WTC11 (cell line): ENCODE measurements at regions not wholly inside any gene's neighbourhood (a gene's known extent, or its start where the extent isn't known, plus 50 kb on each side); places are given as distances from the start of the nearest gene placed in this dataset.
A peak's percentile ranks its signal among the peaks of the same experiment; 100 is the strongest.

ENCODE experiments used
- ATAC-seq: fragments of 200-7000 bp; cut with Tn5 transposase; 2 replicates; pipeline ENCODE4 v1.10.0; 2021; ENCODE audit warnings: mild to moderate bottlenecking, moderate library complexity
- CTCF ChIA-PET: fragments of 300-600 bp; sonication (Branson Sonifier 250); formaldehyde crosslinking; loops from one replicate; lab custom pipeline; 2021; ENCODE audit warnings: antibody characterized with exemption; lab: Charles Lee
- POLR2A ChIA-PET: fragments of 350-600 bp; sonication (Branson Sonifier 250); formaldehyde crosslinking; loops from one replicate; lab custom pipeline; 2021; ENCODE audit warnings: antibody characterized with exemption; lab: Charles Lee
- DNase-seq: peaks from one replicate; pipeline ENCODE4 v3.0.0; 2021; ENCODE audit warnings: low spot score
- H3K27ac Mint-ChIP-seq: 2 replicates; pipeline ENCODE4 v1.8.0; 2021; ENCODE audit warnings: mixed read lengths
- H3K27me3 Mint-ChIP-seq: 2 replicates; pipeline ENCODE4 v1.8.0; 2021; ENCODE audit warnings: low read depth, mild to moderate bottlenecking, moderate library complexity, mixed read lengths
- H3K36me3 Mint-ChIP-seq: 2 replicates; pipeline ENCODE4 v1.8.0; 2021; ENCODE audit warnings: mixed read lengths
- H3K4me1 Mint-ChIP-seq: 2 replicates; pipeline ENCODE4 v1.8.0; 2022; ENCODE audit warnings: mixed read lengths
- H3K4me3 Mint-ChIP-seq: 2 replicates; pipeline ENCODE4 v1.8.0; 2021; ENCODE audit warnings: mild to moderate bottlenecking, moderate library complexity, mixed read lengths
- H3K9me3 Mint-ChIP-seq: 2 replicates; pipeline ENCODE4 v1.8.0; 2021; ENCODE audit warnings: mixed read lengths
- CREM ChIP-seq: sonication (generic); formaldehyde crosslinking; IDR thresholded peaks from 2 replicates; pipeline ENCODE4 v1.8.1; 2022; ENCODE audit warnings: mild to moderate bottlenecking, missing genetic modification reagents, moderate library complexity
- FOXJ3 ChIP-seq: sonication (generic); formaldehyde crosslinking; IDR thresholded peaks from 2 replicates; pipeline ENCODE4 v1.9.0; 2021; ENCODE audit warnings: missing genetic modification reagents, mild to moderate bottlenecking, borderline replicate concordance
- FOXK1 ChIP-seq: sonication (generic); formaldehyde crosslinking; IDR thresholded peaks from 2 replicates; pipeline ENCODE4 v1.8.0; 2022; ENCODE audit warnings: mild to moderate bottlenecking, moderate library complexity, missing genetic modification reagents
- GABPB1 ChIP-seq: sonication (generic); formaldehyde crosslinking; IDR thresholded peaks from 2 replicates; pipeline ENCODE4 v1.8.1; 2023; ENCODE audit warnings: mild to moderate bottlenecking, missing genetic modification reagents
- KAT7 ChIP-seq: sonication (generic); formaldehyde crosslinking; IDR thresholded peaks from 2 replicates; pipeline ENCODE4 v1.8.1; 2023; ENCODE audit warnings: missing genetic modification reagents, mild to moderate bottlenecking, borderline replicate concordance
- NR1H2 ChIP-seq: sonication (generic); formaldehyde crosslinking; IDR thresholded peaks from 2 replicates; pipeline ENCODE4 v1.9.0; 2021; ENCODE audit warnings: mild to moderate bottlenecking, moderate library complexity, missing genetic modification reagents
- OVOL2 ChIP-seq: fragments of 250-450 bp; sonication (Bioruptor Pico); IDR thresholded peaks from 2 replicates; pipeline ENCODE4 v1.9.0; 2021; ENCODE audit warnings: mild to moderate bottlenecking, borderline replicate concordance
- SP1 ChIP-seq: sonication (generic); formaldehyde crosslinking; conservative IDR thresholded peaks from 2 replicates; pipeline ENCODE4 v1.8.1; 2022; ENCODE audit warnings: missing genetic modification reagents
- ZBTB21 ChIP-seq: sonication (generic); formaldehyde crosslinking; IDR thresholded peaks from 2 replicates; pipeline ENCODE4 v1.8.1; 2023; ENCODE audit warnings: mild to moderate bottlenecking, missing genetic modification reagents, borderline replicate concordance
- ZNF138 ChIP-seq: sonication (generic); formaldehyde crosslinking; conservative IDR thresholded peaks from 2 replicates; pipeline ENCODE4 v1.8.1; 2022; ENCODE audit warnings: mild to moderate bottlenecking, moderate library complexity, missing genetic modification reagents
- ZNF423 ChIP-seq: fragments of 250-450 bp; sonication (Bioruptor Pico); IDR thresholded peaks from 2 replicates; pipeline ENCODE4 v2.1.2; 2022; ENCODE audit warnings: mild to moderate bottlenecking, moderate library complexity
- TF ChIP-seq, protein P1 (sequence below): sonication (generic); formaldehyde crosslinking; IDR thresholded peaks from 2 replicates; pipeline ENCODE4 v1.8.1; 2022; ENCODE audit warnings: mild to moderate bottlenecking, moderate library complexity, missing genetic modification reagents
- TF ChIP-seq, protein P2 (sequence below): sonication (generic); formaldehyde crosslinking; IDR thresholded peaks from 2 replicates; pipeline ENCODE4 v1.8.0; 2023; ENCODE audit warnings: mild to moderate bottlenecking, missing genetic modification reagents
- TF ChIP-seq, protein P3 (sequence below): fragments of 250-450 bp; sonication (Bioruptor Pico); IDR thresholded peaks from 2 replicates; pipeline ENCODE4 v1.9.0; 2021; ENCODE audit warnings: mild to moderate bottlenecking
- TF ChIP-seq, protein P4 (sequence below): sonication (generic); formaldehyde crosslinking; IDR thresholded peaks from 2 replicates; pipeline ENCODE4 v1.8.0; 2022; ENCODE audit warnings: missing genetic modification reagents
- TF ChIP-seq, protein P5 (sequence below): fragments of 250-450 bp; sonication (Bioruptor Pico); IDR thresholded peaks from 2 replicates; pipeline ENCODE4 v1.8.0; 2021; ENCODE audit warnings: mild to moderate bottlenecking
- TF ChIP-seq, protein P6 (sequence below): sonication (generic); formaldehyde crosslinking; IDR thresholded peaks from 2 replicates; pipeline ENCODE4 v1.8.0; 2023; ENCODE audit warnings: missing genetic modification reagents
- TF ChIP-seq, protein P7 (sequence below): sonication (generic); formaldehyde crosslinking; IDR thresholded peaks from 2 replicates; pipeline ENCODE4 v1.8.1; 2023; ENCODE audit warnings: mild to moderate bottlenecking, missing genetic modification reagents
- TF ChIP-seq, protein P8 (sequence below): fragments of 250-450 bp; sonication (Bioruptor Pico); IDR thresholded peaks from 2 replicates; pipeline ENCODE4 v2.1.2; 2022; ENCODE audit warnings: mild to moderate bottlenecking, moderate library complexity
- TF ChIP-seq, protein P9 (sequence below): sonication (generic); formaldehyde crosslinking; IDR thresholded peaks from 2 replicates; pipeline ENCODE4 v1.8.1; 2022; ENCODE audit warnings: mild to moderate bottlenecking, missing genetic modification reagents, moderate library complexity, borderline replicate concordance

DNA sequence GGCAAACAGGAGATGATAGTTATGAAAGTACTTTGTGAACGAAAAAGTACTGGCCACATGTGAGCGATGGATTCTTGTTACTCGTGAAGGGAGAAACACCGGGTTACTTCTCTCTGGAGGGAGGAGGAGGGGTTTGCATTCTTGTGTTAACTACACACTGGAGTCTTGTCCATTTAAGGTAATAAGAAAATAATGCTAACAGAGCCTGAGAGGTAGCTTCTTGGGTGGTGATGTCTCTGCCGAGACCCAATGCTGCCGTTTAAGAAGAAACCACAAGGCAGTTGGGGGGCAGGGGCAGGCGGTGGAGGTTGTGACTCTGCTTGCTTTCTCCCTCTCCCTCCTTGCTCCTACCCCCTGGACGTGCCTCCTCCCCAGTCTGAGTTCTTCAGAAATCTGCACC is 100.9 kb upstream of the ROPN1 start:
- DNase-seq: no peak
- CTCF ChIA-PET: no interaction called here
- H3K4me1 Mint-ChIP-seq: peaks cover 22% of the 10 kb centered on the region

DNA sequence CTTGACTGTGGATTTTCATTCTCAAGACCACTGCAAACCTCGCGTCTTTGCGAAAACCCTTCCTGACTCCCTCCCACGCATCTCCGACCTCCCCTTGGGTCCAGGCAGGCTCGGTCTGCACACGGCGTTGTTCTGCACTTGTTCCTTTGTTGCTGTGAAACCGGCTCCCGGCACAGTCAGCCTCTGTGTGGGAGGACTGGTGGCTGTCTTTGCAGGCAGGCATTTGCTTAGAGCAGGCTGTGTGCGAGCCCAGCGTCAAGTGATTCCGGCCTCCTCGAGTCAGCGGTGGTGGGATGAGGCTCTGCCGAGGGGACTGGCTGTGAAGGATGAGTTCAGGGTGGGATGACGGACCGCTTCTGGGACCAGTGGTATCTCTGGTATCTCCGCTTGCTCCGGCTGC is 102.6 kb upstream of the ROPN1 start:
- Mint-ChIP-seq H3K27ac (no peak overlapping the region), H3K4me3 (no peak overlapping the region)
- POLR2A ChIA-PET: no interaction called here
- TF ChIP-seq, protein P1, sequence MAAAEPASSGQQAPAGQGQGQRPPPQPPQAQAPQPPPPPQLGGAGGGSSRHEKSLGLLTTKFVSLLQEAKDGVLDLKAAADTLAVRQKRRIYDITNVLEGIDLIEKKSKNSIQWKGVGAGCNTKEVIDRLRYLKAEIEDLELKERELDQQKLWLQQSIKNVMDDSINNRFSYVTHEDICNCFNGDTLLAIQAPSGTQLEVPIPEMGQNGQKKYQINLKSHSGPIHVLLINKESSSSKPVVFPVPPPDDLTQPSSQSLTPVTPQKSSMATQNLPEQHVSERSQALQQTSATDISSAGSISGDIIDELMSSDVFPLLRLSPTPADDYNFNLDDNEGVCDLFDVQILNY (CRISPR knock-in tag): no peak
- TF ChIP-seq FOXK1 (CRISPR knock-in tag) (no peak), FOXJ3 (no peak), CREM (CRISPR knock-in tag) (no peak), ZBTB21 (CRISPR knock-in tag) (no peak), ZNF423 (CRISPR knock-in tag) (no peak), ZNF138 (CRISPR knock-in tag) (no peak)
- TF ChIP-seq, protein P2, sequence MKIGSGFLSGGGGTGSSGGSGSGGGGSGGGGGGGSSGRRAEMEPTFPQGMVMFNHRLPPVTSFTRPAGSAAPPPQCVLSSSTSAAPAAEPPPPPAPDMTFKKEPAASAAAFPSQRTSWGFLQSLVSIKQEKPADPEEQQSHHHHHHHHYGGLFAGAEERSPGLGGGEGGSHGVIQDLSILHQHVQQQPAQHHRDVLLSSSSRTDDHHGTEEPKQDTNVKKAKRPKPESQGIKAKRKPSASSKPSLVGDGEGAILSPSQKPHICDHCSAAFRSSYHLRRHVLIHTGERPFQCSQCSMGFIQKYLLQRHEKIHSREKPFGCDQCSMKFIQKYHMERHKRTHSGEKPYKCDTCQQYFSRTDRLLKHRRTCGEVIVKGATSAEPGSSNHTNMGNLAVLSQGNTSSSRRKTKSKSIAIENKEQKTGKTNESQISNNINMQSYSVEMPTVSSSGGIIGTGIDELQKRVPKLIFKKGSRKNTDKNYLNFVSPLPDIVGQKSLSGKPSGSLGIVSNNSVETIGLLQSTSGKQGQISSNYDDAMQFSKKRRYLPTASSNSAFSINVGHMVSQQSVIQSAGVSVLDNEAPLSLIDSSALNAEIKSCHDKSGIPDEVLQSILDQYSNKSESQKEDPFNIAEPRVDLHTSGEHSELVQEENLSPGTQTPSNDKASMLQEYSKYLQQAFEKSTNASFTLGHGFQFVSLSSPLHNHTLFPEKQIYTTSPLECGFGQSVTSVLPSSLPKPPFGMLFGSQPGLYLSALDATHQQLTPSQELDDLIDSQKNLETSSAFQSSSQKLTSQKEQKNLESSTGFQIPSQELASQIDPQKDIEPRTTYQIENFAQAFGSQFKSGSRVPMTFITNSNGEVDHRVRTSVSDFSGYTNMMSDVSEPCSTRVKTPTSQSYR (CRISPR knock-in tag): no peak
- TF ChIP-seq, protein P3, sequence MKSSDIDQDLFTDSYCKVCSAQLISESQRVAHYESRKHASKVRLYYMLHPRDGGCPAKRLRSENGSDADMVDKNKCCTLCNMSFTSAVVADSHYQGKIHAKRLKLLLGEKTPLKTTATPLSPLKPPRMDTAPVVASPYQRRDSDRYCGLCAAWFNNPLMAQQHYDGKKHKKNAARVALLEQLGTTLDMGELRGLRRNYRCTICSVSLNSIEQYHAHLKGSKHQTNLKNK (CRISPR knock-in tag): no peak
- TF ChIP-seq, protein P4, sequence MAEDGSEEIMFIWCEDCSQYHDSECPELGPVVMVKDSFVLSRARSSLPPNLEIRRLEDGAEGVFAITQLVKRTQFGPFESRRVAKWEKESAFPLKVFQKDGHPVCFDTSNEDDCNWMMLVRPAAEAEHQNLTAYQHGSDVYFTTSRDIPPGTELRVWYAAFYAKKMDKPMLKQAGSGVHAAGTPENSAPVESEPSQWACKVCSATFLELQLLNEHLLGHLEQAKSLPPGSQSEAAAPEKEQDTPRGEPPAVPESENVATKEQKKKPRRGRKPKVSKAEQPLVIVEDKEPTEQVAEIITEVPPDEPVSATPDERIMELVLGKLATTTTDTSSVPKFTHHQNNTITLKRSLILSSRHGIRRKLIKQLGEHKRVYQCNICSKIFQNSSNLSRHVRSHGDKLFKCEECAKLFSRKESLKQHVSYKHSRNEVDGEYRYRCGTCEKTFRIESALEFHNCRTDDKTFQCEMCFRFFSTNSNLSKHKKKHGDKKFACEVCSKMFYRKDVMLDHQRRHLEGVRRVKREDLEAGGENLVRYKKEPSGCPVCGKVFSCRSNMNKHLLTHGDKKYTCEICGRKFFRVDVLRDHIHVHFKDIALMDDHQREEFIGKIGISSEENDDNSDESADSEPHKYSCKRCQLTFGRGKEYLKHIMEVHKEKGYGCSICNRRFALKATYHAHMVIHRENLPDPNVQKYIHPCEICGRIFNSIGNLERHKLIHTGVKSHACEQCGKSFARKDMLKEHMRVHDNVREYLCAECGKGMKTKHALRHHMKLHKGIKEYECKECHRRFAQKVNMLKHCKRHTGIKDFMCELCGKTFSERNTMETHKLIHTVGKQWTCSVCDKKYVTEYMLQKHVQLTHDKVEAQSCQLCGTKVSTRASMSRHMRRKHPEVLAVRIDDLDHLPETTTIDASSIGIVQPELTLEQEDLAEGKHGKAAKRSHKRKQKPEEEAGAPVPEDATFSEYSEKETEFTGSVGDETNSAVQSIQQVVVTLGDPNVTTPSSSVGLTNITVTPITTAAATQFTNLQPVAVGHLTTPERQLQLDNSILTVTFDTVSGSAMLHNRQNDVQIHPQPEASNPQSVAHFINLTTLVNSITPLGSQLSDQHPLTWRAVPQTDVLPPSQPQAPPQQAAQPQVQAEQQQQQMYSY: no peak

More for the DNA sequence above, 100.9 kb upstream of the ROPN1 start:
- no peak for TF ChIP-seq KAT7 (CRISPR knock-in tag)
- no peak for TF ChIP-seq ZBTB21 (CRISPR knock-in tag)
- TF ChIP-seq, protein P5, sequence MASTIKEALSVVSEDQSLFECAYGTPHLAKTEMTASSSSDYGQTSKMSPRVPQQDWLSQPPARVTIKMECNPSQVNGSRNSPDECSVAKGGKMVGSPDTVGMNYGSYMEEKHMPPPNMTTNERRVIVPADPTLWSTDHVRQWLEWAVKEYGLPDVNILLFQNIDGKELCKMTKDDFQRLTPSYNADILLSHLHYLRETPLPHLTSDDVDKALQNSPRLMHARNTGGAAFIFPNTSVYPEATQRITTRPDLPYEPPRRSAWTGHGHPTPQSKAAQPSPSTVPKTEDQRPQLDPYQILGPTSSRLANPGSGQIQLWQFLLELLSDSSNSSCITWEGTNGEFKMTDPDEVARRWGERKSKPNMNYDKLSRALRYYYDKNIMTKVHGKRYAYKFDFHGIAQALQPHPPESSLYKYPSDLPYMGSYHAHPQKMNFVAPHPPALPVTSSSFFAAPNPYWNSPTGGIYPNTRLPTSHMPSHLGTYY (CRISPR knock-in tag): no peak
- TF ChIP-seq, protein P6, sequence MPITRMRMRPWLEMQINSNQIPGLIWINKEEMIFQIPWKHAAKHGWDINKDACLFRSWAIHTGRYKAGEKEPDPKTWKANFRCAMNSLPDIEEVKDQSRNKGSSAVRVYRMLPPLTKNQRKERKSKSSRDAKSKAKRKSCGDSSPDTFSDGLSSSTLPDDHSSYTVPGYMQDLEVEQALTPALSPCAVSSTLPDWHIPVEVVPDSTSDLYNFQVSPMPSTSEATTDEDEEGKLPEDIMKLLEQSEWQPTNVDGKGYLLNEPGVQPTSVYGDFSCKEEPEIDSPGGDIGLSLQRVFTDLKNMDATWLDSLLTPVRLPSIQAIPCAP (CRISPR knock-in tag): no peak
- no peak for TF ChIP-seq FOXJ3
- TF ChIP-seq SP1 (CRISPR knock-in tag): no peak
- no peak for TF ChIP-seq GABPB1
- no peak for TF ChIP-seq NR1H2 (CRISPR knock-in tag)
- TF ChIP-seq, protein P7, sequence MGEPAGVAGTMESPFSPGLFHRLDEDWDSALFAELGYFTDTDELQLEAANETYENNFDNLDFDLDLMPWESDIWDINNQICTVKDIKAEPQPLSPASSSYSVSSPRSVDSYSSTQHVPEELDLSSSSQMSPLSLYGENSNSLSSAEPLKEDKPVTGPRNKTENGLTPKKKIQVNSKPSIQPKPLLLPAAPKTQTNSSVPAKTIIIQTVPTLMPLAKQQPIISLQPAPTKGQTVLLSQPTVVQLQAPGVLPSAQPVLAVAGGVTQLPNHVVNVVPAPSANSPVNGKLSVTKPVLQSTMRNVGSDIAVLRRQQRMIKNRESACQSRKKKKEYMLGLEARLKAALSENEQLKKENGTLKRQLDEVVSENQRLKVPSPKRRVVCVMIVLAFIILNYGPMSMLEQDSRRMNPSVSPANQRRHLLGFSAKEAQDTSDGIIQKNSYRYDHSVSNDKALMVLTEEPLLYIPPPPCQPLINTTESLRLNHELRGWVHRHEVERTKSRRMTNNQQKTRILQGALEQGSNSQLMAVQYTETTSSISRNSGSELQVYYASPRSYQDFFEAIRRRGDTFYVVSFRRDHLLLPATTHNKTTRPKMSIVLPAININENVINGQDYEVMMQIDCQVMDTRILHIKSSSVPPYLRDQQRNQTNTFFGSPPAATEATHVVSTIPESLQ (CRISPR knock-in tag): no peak
- no peak for TF ChIP-seq OVOL2 (CRISPR knock-in tag)
- TF ChIP-seq, protein P8, sequence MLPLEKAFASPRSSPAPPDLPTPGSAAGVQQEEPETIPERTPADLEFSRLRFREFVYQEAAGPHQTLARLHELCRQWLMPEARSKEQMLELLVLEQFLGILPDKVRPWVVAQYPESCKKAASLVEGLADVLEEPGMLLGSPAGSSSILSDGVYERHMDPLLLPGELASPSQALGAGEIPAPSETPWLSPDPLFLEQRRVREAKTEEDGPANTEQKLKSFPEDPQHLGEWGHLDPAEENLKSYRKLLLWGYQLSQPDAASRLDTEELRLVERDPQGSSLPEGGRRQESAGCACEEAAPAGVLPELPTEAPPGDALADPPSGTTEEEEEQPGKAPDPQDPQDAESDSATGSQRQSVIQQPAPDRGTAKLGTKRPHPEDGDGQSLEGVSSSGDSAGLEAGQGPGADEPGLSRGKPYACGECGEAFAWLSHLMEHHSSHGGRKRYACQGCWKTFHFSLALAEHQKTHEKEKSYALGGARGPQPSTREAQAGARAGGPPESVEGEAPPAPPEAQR (CRISPR knock-in tag): no peak
- TF ChIP-seq, protein P9, sequence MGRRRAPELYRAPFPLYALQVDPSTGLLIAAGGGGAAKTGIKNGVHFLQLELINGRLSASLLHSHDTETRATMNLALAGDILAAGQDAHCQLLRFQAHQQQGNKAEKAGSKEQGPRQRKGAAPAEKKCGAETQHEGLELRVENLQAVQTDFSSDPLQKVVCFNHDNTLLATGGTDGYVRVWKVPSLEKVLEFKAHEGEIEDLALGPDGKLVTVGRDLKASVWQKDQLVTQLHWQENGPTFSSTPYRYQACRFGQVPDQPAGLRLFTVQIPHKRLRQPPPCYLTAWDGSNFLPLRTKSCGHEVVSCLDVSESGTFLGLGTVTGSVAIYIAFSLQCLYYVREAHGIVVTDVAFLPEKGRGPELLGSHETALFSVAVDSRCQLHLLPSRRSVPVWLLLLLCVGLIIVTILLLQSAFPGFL (CRISPR knock-in tag): no peak
- ATAC-seq: peak; percentile 71
- no peaks in the 10 kb centered on the region for H3K36me3 Mint-ChIP-seq
- H3K4me3 Mint-ChIP-seq: no peak overlapping the region
- H3K9me3 Mint-ChIP-seq: peaks cover 12% of the 10 kb centered on the region
- no peak overlapping the region; the same call in 1 of the 2 replicates for H3K27ac Mint-ChIP-seq
- H3K27me3 Mint-ChIP-seq: no peaks in the 10 kb centered on the region
- POLR2A ChIA-PET: no interaction called here

More for the DNA sequence above, 102.6 kb upstream of the ROPN1 start:
- no peaks in the 10 kb centered on the region for H3K36me3 Mint-ChIP-seq
- DNase-seq (no peak), ATAC-seq (no peak)
- CTCF ChIA-PET: no interaction called here
- peaks cover 16% of the 10 kb centered on the region for H3K4me1 Mint-ChIP-seq
- H3K27me3 Mint-ChIP-seq: no peaks in the 10 kb centered on the region
- H3K9me3 Mint-ChIP-seq: peaks cover 12% of the 10 kb centered on the region
